HepG2 (cell line): ENCODE measurements at regions not wholly inside any gene's neighbourhood (a gene's known extent, or its start where the extent isn't known, plus 50 kb on each side); places are given as distances from the start of the nearest gene placed in this dataset.

ENCODE experiments used
- ATAC-seq: fragments of 200-7000 bp; cut with Tn5 transposase; 3 replicates; pipeline ENCODE4 v1.9.1; 2020; ENCODE audit warnings: mild to moderate bottlenecking, moderate library complexity
- BruUV-seq: library from RNA; stranded (reverse); fragments of 400-500 nt; replicated peaks from 2 replicates; lab custom pipeline; 2021; lab: Mats Ljungman, UMichigan
- CTCF ChIA-PET: fragments of 300-600 bp; formaldehyde crosslinking; extraction: SDS; loops from one replicate; lab custom pipeline; 2021; ENCODE audit warnings: low total read pairs, inconsistent platforms, low intra/inter-chr PET ratio; lab: Yijun Ruan, JAX
- POLR2A ChIA-PET: fragments of 350-600 bp; sonication (Branson Sonifier 250); formaldehyde crosslinking; loops from one replicate; lab custom pipeline; 2020; ENCODE audit warnings: antibody characterized with exemption, inconsistent platforms; lab: Yijun Ruan, JAX
- DNase-seq: peaks from one replicate; pipeline ENCODE4 v3.0.0-alpha.2; 2015; ENCODE audit warnings: low spot score
- FAIRE-seq: peaks from 3 replicates; lab custom pipeline; 2011; peaks lifted over from hg19 to GRCh38; lab: Jason Lieb, UNC
- H2AFZ ChIP-seq: one replicate; pipeline ENCODE4 v1.6.1; 2011; ENCODE audit warnings: low read length, inconsistent platforms
- H3K27ac ChIP-seq: fragments of 300-600 bp; 3 replicates; pipeline ENCODE4 v1.8.0; 2011; ENCODE audit warnings: mixed run types, mild to moderate bottlenecking, mixed read lengths, low read length, inconsistent platforms; ENCODE audit not compliant: insufficient read depth; ENCODE audit errors: extremely low read length
- H3K27me3 ChIP-seq, 2 experiments: fragments of 200-600 bp in 1 of 2; 2 replicates in 1 of 2; 3 replicates in 1 of 2; pipeline versions ENCODE4 v1.6.0 to v1.8.0; 2011; ENCODE audit warnings: low read length in 2 of 2, mild to moderate bottlenecking in 2 of 2, moderate library complexity in 2 of 2, inconsistent platforms in 1 of 2; ENCODE audit not compliant: insufficient read depth in 2 of 2, control insufficient read depth in 1 of 2
- H3K36me3 ChIP-seq, 2 experiments: fragments of 200-600 bp in 1 of 2; replicated peaks in 1 of 2; 2 replicates in 1 of 2; 3 replicates in 1 of 2; pipeline versions ENCODE4 v1.5.1 to v1.8.0; 2011; ENCODE audit warnings: low read length in 2 of 2, inconsistent platforms in 1 of 2; ENCODE audit not compliant: insufficient read depth in 2 of 2, control insufficient read depth in 1 of 2
- H3K4me1 ChIP-seq: 2 replicates; pipeline ENCODE4 v1.5.1; 2012; ENCODE audit warnings: low read length, inconsistent platforms; ENCODE audit not compliant: insufficient read depth
- H3K4me2 ChIP-seq: 2 replicates; pipeline ENCODE4 v1.6.0; 2011; ENCODE audit warnings: low read depth, low read length, inconsistent platforms
- H3K4me3 ChIP-seq, 3 experiments: fragments of 200-600 bp in 1 of 3; sonication (generic), shearing (Covaris generic) in 1 of 3; replicated peaks in 1 of 3; 2 replicates each; pipeline ENCODE4 v1.5.1; 2011 to 2016; ENCODE audit warnings: low read length in 3 of 3, inconsistent platforms in 2 of 3, low read depth in 2 of 3, mild to moderate bottlenecking in 2 of 3, control low read depth in 1 of 3, mixed read lengths in 1 of 3; ENCODE audit not compliant: insufficient read depth in 1 of 3
- H3K79me2 ChIP-seq: one replicate; pipeline ENCODE4 v1.6.1; 2011; ENCODE audit warnings: low read length, inconsistent platforms; ENCODE audit not compliant: insufficient read depth
- H3K9ac ChIP-seq: 2 replicates; pipeline ENCODE4 v1.6.0; 2011; ENCODE audit warnings: mild to moderate bottlenecking, low read depth, low read length, inconsistent platforms; ENCODE audit not compliant: insufficient read depth
- H3K9me3 ChIP-seq: 2 replicates; pipeline ENCODE4 v1.5.1; 2012; ENCODE audit warnings: mild to moderate bottlenecking, low read length
- H4K20me1 ChIP-seq: 2 replicates; pipeline ENCODE4 v1.6.0; 2011; ENCODE audit warnings: inconsistent platforms, mild to moderate bottlenecking, low read length, moderate library complexity; ENCODE audit not compliant: insufficient read depth
- CAMTA2 ChIP-seq: sonication (generic); formaldehyde crosslinking; IDR thresholded peaks from 2 replicates; pipeline ENCODE4 v1.4.0; 2020; ENCODE audit warnings: mild to moderate bottlenecking, missing genetic modification reagents, borderline replicate concordance
- FOXP1 ChIP-seq, 2 experiments: fragments of 450-650 bp in 1 of 2; IDR thresholded peaks; 2 replicates each; pipeline ENCODE4 v1.6.1; 2017 to 2018; ENCODE audit warnings: antibody characterized with exemption in 1 of 2
- JDP2 ChIP-seq: sonication (generic); formaldehyde crosslinking; IDR thresholded peaks from 2 replicates; pipeline ENCODE4 v1.8.1; 2022; ENCODE audit warnings: missing genetic modification reagents, borderline replicate concordance
- NBN ChIP-seq: fragments of 450-650 bp; conservative IDR thresholded peaks from 2 replicates; pipeline ENCODE4 v1.6.1; 2017
- NKX3-1 ChIP-seq: sonication (generic); formaldehyde crosslinking; IDR thresholded peaks from 2 replicates; pipeline ENCODE4 v1.5.0; 2020; ENCODE audit warnings: missing genetic modification reagents
- NR2C2 ChIP-seq: sonication (generic); formaldehyde crosslinking; IDR thresholded peaks from 2 replicates; pipeline ENCODE4 v1.4.0; 2020; ENCODE audit warnings: missing genetic modification reagents, mild to moderate bottlenecking, moderate library complexity, borderline replicate concordance
- POLR2G ChIP-seq: fragments of 200-400 bp; formaldehyde crosslinking; IDR thresholded peaks from 2 replicates; pipeline ENCODE4 v1.6.1; 2018; ENCODE audit warnings: mild to moderate bottlenecking, low read depth, low read length, moderate library complexity
- RAD51 ChIP-seq: fragments of 450-650 bp; IDR thresholded peaks from 2 replicates; pipeline ENCODE4 v1.6.1; 2016; ENCODE audit warnings: borderline replicate concordance
- TBP ChIP-seq: sonication (generic); formaldehyde crosslinking; IDR thresholded peaks from 2 replicates; pipeline ENCODE4 v1.5.0; 2020; ENCODE audit warnings: missing genetic modification reagents
- TERF1 ChIP-seq: sonication (generic); formaldehyde crosslinking; IDR thresholded peaks from 2 replicates; pipeline ENCODE4 v1.8.0; 2022; ENCODE audit warnings: mild to moderate bottlenecking, missing genetic modification reagents, moderate library complexity
- ZBED4 ChIP-seq: sonication (generic); formaldehyde crosslinking; IDR thresholded peaks from 2 replicates; pipeline ENCODE4 v1.4.0; 2020; ENCODE audit warnings: missing genetic modification reagents, borderline replicate concordance
- ZBTB25 ChIP-seq: IDR thresholded peaks from 2 replicates; pipeline ENCODE4 v1.6.1; 2018; ENCODE audit warnings: missing genetic modification reagents
- ZBTB43 ChIP-seq: sonication (generic); formaldehyde crosslinking; conservative IDR thresholded peaks from 2 replicates; pipeline ENCODE4 v1.4.0; 2020; ENCODE audit warnings: missing genetic modification reagents
- ZNF3 ChIP-seq: IDR thresholded peaks from 2 replicates; pipeline ENCODE4 v1.7.0; 2017; ENCODE audit warnings: inconsistent platforms
- ZNF414 ChIP-seq: sonication (generic); formaldehyde crosslinking; IDR thresholded peaks from 2 replicates; pipeline ENCODE4 v1.5.0; 2020; ENCODE audit warnings: missing genetic modification reagents
- ZNF557 ChIP-seq: sonication (generic); formaldehyde crosslinking; IDR thresholded peaks from 2 replicates; pipeline ENCODE4 v1.4.0; 2020; ENCODE audit warnings: missing genetic modification reagents
- ZNF670 ChIP-seq: sonication (generic); formaldehyde crosslinking; IDR thresholded peaks from 2 replicates; pipeline ENCODE4 v1.8.0; 2022; ENCODE audit warnings: mild to moderate bottlenecking, missing genetic modification reagents, borderline replicate concordance
- in situ Hi-C: cut with HindIII; loops from 2 replicates; pipeline ENCODE4 v1.10.0; 2017; ENCODE audit warnings: low pct_unique_long_range_greater_than_20kb; ENCODE audit not compliant: extremely low pct_ligation_motif_present
- intact Hi-C: fragments of 100-400 bp; cut with micrococcal nuclease; formaldehyde crosslinking; loops from one replicate; pipeline ENCODE4 v1.10.0; 2022; ENCODE audit not compliant: unreplicated experiment

GRCh38 chr5:67339219-67339767, 142.7 kb upstream of the CD180 start (continued):
- TF ChIP-seq ZNF414 (CRISPR knock-in tag) (no peak), ZNF557 (CRISPR knock-in tag) (no peak), ZNF3 (no peak), ZNF670 (CRISPR knock-in tag) (no peak), NKX3-1 (CRISPR knock-in tag) (no peak), ZBTB43 (CRISPR knock-in tag) (no peak)

GRCh38 chr5:67338421-67338820, 141.8 kb upstream of the CD180 start:
- no TSS peak for BruUV-seq
- ATAC-seq (no peak), DNase-seq (no peak), FAIRE-seq (no peak)
- no peak overlapping the region for H2AFZ ChIP-seq
- POLR2A ChIA-PET = no interaction called here
- CTCF ChIA-PET = no interaction called here
- H3K79me2 ChIP-seq = no peaks in the 10 kb centered on the region
- H3K9ac ChIP-seq = no peak overlapping the region
- in situ Hi-C loops = no loop called here
- no peaks in the 10 kb centered on the region for H3K4me1 ChIP-seq
- H3K9me3 ChIP-seq = no peaks in the 10 kb centered on the region
- H4K20me1 ChIP-seq = no peaks in the 10 kb centered on the region
- H3K27ac ChIP-seq = no peak overlapping the region
- H3K27me3 ChIP-seq = no peaks in the 10 kb centered on the region
- H3K4me3 ChIP-seq = no peak overlapping the region
- H3K36me3 ChIP-seq = no peaks in the 10 kb centered on the region
- no peak overlapping the region for H3K4me2 ChIP-seq
- intact Hi-C loops = no loop called here
- TF ChIP-seq NBN (no peak), ZBED4 (CRISPR knock-in tag) (no peak), TBP (CRISPR knock-in tag) (no peak), ZBTB25 (no peak), JDP2 (CRISPR knock-in tag) (no peak), CAMTA2 (CRISPR knock-in tag) (no peak), NR2C2 (CRISPR knock-in tag) (no peak), RAD51 (no peak), TERF1 (CRISPR knock-in tag) (no peak), FOXP1 (IDR thresholded peaks at IDR 0.05) (no peak), FOXP1 (CRISPR knock-in tag; IDR thresholded peaks at IDR 0.05) (no peak), POLR2G (no peak)
